DOHH2 (cell line): ENCODE measurements at regions not wholly inside any gene's neighbourhood (a gene's known extent, or its start where the extent isn't known, plus 50 kb on each side); places are given as distances from the start of the nearest gene placed in this dataset.
"Not testable (repeated sequence)": the region's sequence is repeated elsewhere in the genome, so short reads cannot be mapped to it uniquely, and the experiment has no call there.

Source experiments
- H3F3A ChIP-seq: fragments of 200-600 bp; sonication (generic), shearing (Covaris generic); 2 replicates; pipeline ENCODE4 v1.6.0; 2016; ENCODE audit warnings: antibody characterized with exemption, mild to moderate bottlenecking; ENCODE audit not compliant: control insufficient read depth, insufficient read depth
- H3K27ac ChIP-seq: fragments of 200-600 bp; sonication (generic); 2 replicates; pipeline ENCODE4 v1.5.1; 2014; ENCODE audit warnings: low read depth, mild to moderate bottlenecking, low read length, moderate library complexity
- H3K27me3 ChIP-seq: fragments of 200-600 bp; sonication (generic); 2 replicates; pipeline ENCODE4 v1.6.1; 2014; ENCODE audit warnings: mild to moderate bottlenecking, low read length, mixed read lengths; ENCODE audit not compliant: control insufficient read depth
- H3K36me3 ChIP-seq: fragments of 200-600 bp; sonication (generic); 2 replicates; pipeline ENCODE4 v1.6.1; 2014; ENCODE audit warnings: mild to moderate bottlenecking, low read length, moderate library complexity, mixed read lengths; ENCODE audit not compliant: control insufficient read depth
- H3K4me1 ChIP-seq: fragments of 200-600 bp; sonication (generic); 2 replicates; pipeline ENCODE4 v1.6.1; 2014; ENCODE audit warnings: mild to moderate bottlenecking, low read length, mixed read lengths; ENCODE audit not compliant: control insufficient read depth
- H3K4me2 ChIP-seq: fragments of 200-600 bp; sonication (generic); 2 replicates; pipeline ENCODE4 v1.6.0; 2014; ENCODE audit warnings: mild to moderate bottlenecking, low read length, moderate library complexity
- H3K4me3 ChIP-seq: fragments of 200-600 bp; sonication (generic); 2 replicates; pipeline ENCODE4 v1.5.1; 2014; ENCODE audit warnings: mild to moderate bottlenecking, low read length, mixed read lengths
- H3K79me2 ChIP-seq: fragments of 200-600 bp; sonication (generic); 2 replicates; pipeline ENCODE4 v1.6.1; 2014; ENCODE audit warnings: mild to moderate bottlenecking, low read length, mixed read lengths; ENCODE audit not compliant: control insufficient read depth
- H3K9me2 ChIP-seq: fragments of 200-600 bp; sonication (generic); replicated peaks from 2 replicates; pipeline ENCODE4 v1.6.1; 2014; ENCODE audit warnings: mild to moderate bottlenecking, low read length, mixed read lengths; ENCODE audit not compliant: control insufficient read depth
- H3K9me3 ChIP-seq: fragments of 200-600 bp; sonication (generic); 2 replicates; pipeline ENCODE4 v1.6.1; 2014; ENCODE audit warnings: antibody characterized with exemption, low read length, mixed read lengths; ENCODE audit not compliant: control insufficient read depth, insufficient read depth
- H4K20me1 ChIP-seq: fragments of 200-600 bp; sonication (generic); 2 replicates; pipeline ENCODE4 v1.6.0; 2014; ENCODE audit warnings: low read depth, mild to moderate bottlenecking, antibody characterized with exemption, low read length, moderate library complexity; ENCODE audit not compliant: control insufficient read depth, insufficient read depth

DNA sequence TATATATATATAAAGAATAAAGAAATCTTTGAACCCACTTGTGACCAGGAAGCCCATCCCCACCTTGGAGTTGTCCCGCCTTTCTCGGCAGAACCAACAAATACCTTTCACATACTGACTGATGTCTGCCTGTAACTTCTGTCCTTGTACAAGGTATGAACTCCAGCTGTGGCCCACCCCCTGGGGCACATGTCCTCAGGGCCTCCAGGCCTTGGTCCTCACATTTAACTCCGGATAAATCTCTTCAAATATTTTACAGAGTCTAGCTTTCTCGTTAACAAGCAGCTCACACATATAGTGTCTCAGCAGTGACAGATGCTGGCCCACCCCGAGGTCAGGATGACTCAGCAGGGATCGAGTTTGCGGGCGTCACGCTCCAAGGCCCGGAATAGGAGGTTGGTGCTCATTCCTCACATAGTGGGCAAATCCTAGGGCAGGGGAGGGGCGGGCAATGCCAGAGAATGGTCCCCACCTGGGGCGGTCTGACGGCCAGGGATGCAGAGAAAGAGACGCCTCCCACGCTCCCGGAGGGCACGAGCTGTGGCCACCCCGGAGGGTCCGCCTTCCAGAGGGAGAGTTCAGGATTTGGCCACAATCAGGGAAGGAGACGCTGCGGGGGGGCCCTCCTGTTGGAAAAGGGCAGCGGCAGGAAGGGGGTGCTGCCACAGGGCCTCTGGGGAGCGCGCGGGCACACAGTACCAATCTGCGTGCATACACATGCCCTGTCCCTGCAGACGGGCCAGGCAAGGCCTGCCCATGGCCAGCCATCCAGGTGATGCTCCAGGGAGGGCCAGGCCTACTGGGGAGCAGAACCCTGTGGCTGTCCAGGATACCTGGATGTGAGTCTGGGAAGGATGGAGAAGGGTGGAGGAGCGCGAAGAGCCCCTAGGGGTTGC lies 87.8 kb upstream of the METTL9 start:
- H3K9me2 ChIP-seq, H3K4me2 ChIP-seq, H3K4me3 ChIP-seq, H3F3A ChIP-seq, H3K27ac ChIP-seq, H3K27me3 ChIP-seq, H3K9me3 ChIP-seq: not testable (repeated sequence)
- Histone ChIP-seq H3K4me1 (peaks cover 91% of the 10 kb centered on the region), H3K36me3 (peaks cover 69% of the 10 kb centered on the region), H4K20me1 (peaks cover 50% of the 10 kb centered on the region), H3K79me2 (peaks cover 100% of the 10 kb centered on the region)

DNA sequence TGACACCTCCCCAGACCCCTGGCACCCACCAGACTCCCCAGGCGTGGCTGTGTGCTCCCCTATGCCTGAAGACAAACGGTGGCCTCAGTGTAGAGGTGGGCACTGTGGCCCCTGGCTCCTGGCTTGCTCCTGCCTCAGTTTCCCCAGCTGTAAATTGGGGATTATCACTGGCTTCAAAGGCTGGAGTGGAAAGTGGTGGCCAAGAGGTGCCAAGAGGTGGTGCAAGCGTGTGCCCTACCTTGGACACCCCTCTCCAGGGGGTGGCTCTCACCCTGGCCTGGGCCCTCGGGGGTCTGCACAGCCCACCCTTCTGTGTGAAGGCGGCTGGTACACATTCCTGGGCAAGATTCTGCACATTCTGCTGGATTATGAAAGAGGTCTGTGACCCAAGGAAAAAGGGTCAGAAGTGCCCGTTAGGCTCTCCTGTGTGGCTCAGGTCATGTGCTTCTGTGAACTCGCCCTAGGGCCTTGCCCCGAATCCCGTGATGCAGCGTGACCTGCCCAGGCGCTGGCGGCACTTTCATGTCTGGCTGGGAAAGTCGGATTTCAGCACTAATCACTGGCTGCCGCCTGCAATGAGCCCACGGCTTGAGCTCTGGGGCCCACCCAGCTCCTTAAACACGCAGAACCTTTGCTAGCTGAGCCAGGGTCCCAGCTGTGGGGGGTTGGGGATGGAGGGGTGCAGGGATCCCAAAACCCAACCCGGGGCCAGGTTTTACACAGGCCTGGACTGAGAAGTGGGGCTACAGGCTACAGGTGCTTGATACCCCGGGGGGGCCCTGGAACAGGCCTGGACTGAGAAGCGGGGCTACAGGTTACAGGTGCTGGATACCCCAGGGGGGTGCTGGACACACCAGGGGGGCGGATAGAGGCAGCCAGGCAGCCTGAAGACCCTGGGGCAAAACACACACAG lies 86.8 kb upstream of the METTL9 start:
- not testable (repeated sequence) for H3K4me2 ChIP-seq, H3K4me3 ChIP-seq, H3K27ac ChIP-seq, H3K27me3 ChIP-seq, H3K9me3 ChIP-seq, H3K9me2 ChIP-seq, H3F3A ChIP-seq
- Histone ChIP-seq H3K79me2 (peaks cover 98% of the 10 kb centered on the region), H3K4me1 (peaks cover 89% of the 10 kb centered on the region), H3K36me3 (peaks cover 64% of the 10 kb centered on the region), H4K20me1 (peaks cover 48% of the 10 kb centered on the region)

DNA sequence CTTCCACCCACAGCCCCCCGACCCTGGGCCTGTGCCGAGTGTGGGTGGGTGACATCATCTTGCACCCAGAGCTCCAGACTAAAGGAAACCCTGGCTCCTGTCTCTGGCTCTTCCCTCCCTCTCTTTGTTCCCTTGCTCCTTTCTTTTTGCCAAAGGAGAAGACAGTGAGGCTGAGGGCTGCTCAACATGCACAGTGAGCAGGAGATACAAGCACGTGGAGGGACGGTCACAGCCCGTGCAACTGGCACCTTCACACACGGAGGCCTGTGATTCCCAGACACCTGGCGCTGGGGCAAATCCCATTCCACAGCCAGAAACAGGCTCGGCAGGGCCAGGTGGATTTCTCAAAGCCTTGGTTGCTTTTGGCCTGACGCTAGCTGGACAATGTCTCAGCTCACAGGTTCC lies 86.0 kb upstream of the METTL9 start:
- not testable (repeated sequence) for H3K27ac ChIP-seq, H3K9me3 ChIP-seq, H3F3A ChIP-seq, H3K9me2 ChIP-seq, H3K4me3 ChIP-seq, H3K27me3 ChIP-seq
- Histone ChIP-seq H4K20me1 (peaks cover 40% of the 10 kb centered on the region), H3K4me2 (peak overlapping the region; percentile 47), H3K4me1 (peaks cover 85% of the 10 kb centered on the region), H3K36me3 (peaks cover 62% of the 10 kb centered on the region), H3K79me2 (peaks cover 96% of the 10 kb centered on the region)

DNA sequence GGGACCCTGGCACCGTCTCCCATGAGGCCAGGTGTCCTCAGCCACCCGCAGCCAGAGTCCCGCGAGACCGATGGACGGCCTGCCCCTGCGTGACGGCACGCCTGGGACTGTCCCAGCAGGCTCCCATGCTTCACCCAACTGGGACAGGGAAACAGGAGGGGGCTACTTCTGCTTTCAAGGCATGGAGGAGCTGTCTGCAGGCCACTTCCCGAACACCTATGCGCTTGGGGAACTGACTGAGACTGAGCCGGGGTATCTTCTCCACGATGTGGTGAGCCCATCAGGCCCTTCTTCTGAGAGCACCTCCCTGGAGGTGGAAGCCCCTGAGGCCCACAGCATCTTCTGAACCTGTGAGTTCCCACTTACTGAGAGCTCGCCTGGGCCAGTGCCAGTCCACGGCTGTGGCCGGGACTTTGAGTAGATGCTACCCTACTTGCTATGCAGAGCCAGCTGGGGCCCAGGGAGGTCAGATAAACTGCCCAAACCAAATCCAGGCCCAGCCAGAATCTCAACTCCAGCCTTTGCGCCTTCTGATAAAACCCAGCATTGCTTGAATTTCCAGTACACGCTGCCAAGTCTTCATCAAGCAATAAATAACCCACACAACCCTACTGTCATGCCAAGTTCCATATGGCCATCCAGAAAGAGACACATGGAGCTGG lies 85.4 kb upstream of the METTL9 start:
- not testable (repeated sequence) for H3K9me2 ChIP-seq, H3K9me3 ChIP-seq, H3K27me3 ChIP-seq, H3K27ac ChIP-seq, H3F3A ChIP-seq
- Histone ChIP-seq H3K79me2 (peaks cover 96% of the 10 kb centered on the region), H4K20me1 (peaks cover 35% of the 10 kb centered on the region), H3K4me3 (peak overlapping the region; percentile 28; the same call in 1 of the 2 replicates), H3K4me1 (peaks cover 79% of the 10 kb centered on the region), H3K4me2 (peak overlapping the region; percentile 47), H3K36me3 (peaks cover 59% of the 10 kb centered on the region)

DNA sequence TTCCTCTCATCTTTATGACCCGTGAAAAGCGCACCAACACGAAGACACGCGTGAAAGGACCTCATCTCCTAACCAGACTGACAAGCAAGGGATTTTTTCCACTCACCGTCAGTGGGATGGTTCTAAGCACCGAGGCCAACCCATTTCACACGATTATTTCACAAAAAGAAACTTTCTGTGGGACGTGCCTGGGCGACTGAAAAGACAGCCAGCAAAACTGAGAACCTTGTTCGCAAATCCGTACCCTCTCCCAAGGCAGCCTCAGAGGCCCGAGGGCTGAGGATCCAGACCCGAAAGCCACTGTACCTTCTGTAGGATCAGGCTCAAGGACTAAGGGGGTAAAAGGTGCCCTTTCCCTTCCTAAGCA lies 84.9 kb upstream of the METTL9 start:
- not testable (repeated sequence) for H3K9me3 ChIP-seq, H3K9me2 ChIP-seq, H3F3A ChIP-seq, H3K27ac ChIP-seq, H3K27me3 ChIP-seq
- peak overlapping the region; percentile 28; the same call in 1 of the 2 replicates for H3K4me3 ChIP-seq
- H3K4me1 ChIP-seq, result peaks cover 73% of the 10 kb centered on the region
- peaks cover 30% of the 10 kb centered on the region for H4K20me1 ChIP-seq
- H3K4me2 ChIP-seq, result peak overlapping the region; percentile 47
- H3K79me2 ChIP-seq, result peaks cover 96% of the 10 kb centered on the region
- peaks cover 57% of the 10 kb centered on the region for H3K36me3 ChIP-seq

DNA sequence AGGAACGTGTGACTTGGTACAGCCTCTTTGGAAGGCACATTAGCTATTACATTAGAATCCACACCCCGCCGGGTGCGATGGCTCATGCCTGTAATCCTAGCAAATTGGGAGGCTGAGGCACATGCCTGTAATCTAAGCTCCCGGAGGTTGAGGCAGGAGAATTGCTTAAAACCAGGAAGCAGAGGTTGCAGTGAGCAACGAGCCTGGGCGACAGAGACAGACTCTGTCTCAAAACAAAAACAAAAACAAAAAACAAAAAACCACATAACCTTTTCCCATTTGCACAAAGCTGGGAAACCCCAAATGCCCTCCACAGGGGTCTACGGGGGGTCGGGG lies 82.7 kb upstream of the METTL9 start:
- peak overlapping the region; percentile 50 for H3K4me3 ChIP-seq
- not testable (repeated sequence) for H3K9me3 ChIP-seq, H3K27ac ChIP-seq, H3F3A ChIP-seq, H3K27me3 ChIP-seq, H3K9me2 ChIP-seq
- peaks cover 82% of the 10 kb centered on the region for H3K79me2 ChIP-seq
- peak overlapping the region; percentile 42; the same call in 1 of the 2 replicates for H3K4me2 ChIP-seq
- peaks cover 52% of the 10 kb centered on the region for H3K36me3 ChIP-seq
- peaks cover 61% of the 10 kb centered on the region for H3K4me1 ChIP-seq
- H4K20me1 ChIP-seq, result peaks cover 26% of the 10 kb centered on the region

DNA sequence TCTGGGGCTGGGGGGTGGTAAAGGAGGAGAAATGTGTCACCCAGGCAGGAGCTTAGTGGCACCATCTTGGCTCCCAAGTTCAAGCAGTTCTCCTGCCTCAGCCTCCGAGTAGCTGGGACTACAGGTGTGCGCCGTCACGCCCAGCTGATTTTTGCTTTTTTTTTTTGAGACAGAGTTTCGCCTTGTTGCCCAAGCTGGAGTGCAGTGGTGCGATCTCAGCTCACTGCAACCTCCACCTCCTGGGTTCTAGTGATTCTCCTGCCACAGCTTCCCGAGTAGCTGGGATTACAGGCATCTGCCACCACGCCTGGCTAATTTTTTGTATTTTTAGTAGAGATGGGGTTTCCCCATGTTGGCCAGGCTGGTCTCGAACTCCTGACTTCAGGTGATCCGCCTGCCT lies 82.1 kb upstream of the METTL9 start:
- not testable (repeated sequence) for H3K9me3 ChIP-seq, H3K27me3 ChIP-seq, H3K9me2 ChIP-seq, H3F3A ChIP-seq
- Histone ChIP-seq H3K4me1 (peaks cover 55% of the 10 kb centered on the region), H3K4me3 (peak overlapping the region; percentile 50), H3K27ac (peak overlapping the region; percentile 86), H4K20me1 (peaks cover 23% of the 10 kb centered on the region), H3K36me3 (peaks cover 46% of the 10 kb centered on the region), H3K79me2 (peaks cover 76% of the 10 kb centered on the region), H3K4me2 (peak overlapping the region; percentile 48)
